ENCODE measurements at regions not wholly inside any gene's neighbourhood (a gene's known extent, or its start where the extent isn't known, plus 50 kb on each side); places are given as distances from the start of the nearest gene placed in this dataset.

GRCh38 chr2:51969347-51969746 is 937.4 kb upstream of the NRXN1 start:
- Histone ChIP-seq H3K9me2 (replicated peaks; ENCODE audit: insufficient read depth, low read length) (no peaks in the 10 kb centered on the region), H3K27ac (ENCODE audit: low read depth, low read length) (no peak overlapping the region), H3K79me2 (ENCODE audit: insufficient read depth, low read length) (no peaks in the 10 kb centered on the region), H3K4me2 (ENCODE audit: low read depth, low read length, poor library complexity, severe bottlenecking) (no peak overlapping the region), H4K20me1 (ENCODE audit: low read depth, low read length) (no peaks in the 10 kb centered on the region), H3K36me3 (ENCODE audit: low read length) (no peaks in the 10 kb centered on the region), H3F3A (ENCODE audit: insufficient read depth) (no peaks in the 10 kb centered on the region), H3K9me3 (ENCODE audit: insufficient read depth, low read length) (peaks cover 4% of the 10 kb centered on the region; the same call in 1 of the 2 replicates), H3K9ac (ENCODE audit: low read length) (no peak overlapping the region), H2AFZ (ENCODE audit: low read depth, low read length, severe bottlenecking) (no peak overlapping the region), H3K27me3 (ENCODE audit: low read length) (no peaks in the 10 kb centered on the region), H3K4me3 (ENCODE audit: insufficient read depth, low read length, poor library complexity, severe bottlenecking) (no peak overlapping the region)
- TF ChIP-seq, protein P1, sequence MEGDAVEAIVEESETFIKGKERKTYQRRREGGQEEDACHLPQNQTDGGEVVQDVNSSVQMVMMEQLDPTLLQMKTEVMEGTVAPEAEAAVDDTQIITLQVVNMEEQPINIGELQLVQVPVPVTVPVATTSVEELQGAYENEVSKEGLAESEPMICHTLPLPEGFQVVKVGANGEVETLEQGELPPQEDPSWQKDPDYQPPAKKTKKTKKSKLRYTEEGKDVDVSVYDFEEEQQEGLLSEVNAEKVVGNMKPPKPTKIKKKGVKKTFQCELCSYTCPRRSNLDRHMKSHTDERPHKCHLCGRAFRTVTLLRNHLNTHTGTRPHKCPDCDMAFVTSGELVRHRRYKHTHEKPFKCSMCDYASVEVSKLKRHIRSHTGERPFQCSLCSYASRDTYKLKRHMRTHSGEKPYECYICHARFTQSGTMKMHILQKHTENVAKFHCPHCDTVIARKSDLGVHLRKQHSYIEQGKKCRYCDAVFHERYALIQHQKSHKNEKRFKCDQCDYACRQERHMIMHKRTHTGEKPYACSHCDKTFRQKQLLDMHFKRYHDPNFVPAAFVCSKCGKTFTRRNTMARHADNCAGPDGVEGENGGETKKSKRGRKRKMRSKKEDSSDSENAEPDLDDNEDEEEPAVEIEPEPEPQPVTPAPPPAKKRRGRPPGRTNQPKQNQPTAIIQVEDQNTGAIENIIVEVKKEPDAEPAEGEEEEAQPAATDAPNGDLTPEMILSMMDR (IDR thresholded peaks at IDR 0.05; ENCODE audit: insufficient read depth, low read length, poor library complexity, severe bottlenecking) = no peak
- no peak for TF ChIP-seq EZH2phosphoT487 (conservative IDR thresholded peaks at IDR 0.05; ENCODE audit: low read length)

- H3K79me2 ChIP-seq (ENCODE audit: insufficient read depth, low read length) = no peaks in the 10 kb centered on the region
- H3K27ac ChIP-seq (ENCODE audit: low read depth, low read length) = no peak overlapping the region
- no peaks in the 10 kb centered on the region for H3F3A ChIP-seq (ENCODE audit: insufficient read depth)
- no peaks in the 10 kb centered on the region for H3K36me3 ChIP-seq (ENCODE audit: low read length)
- H4K20me1 ChIP-seq (ENCODE audit: low read depth, low read length) = no peaks in the 10 kb centered on the region
- no peaks in the 10 kb centered on the region for H3K27me3 ChIP-seq (ENCODE audit: low read length)
- no peaks in the 10 kb centered on the region for H3K9me3 ChIP-seq (ENCODE audit: insufficient read depth, low read length)
- H3K4me2 ChIP-seq (ENCODE audit: low read depth, low read length, poor library complexity, severe bottlenecking) = no peak overlapping the region
- H3K4me3 ChIP-seq (ENCODE audit: insufficient read depth, low read length, poor library complexity, severe bottlenecking) = no peak overlapping the region
- no peak overlapping the region for H3K9ac ChIP-seq (ENCODE audit: low read length)
- no peak for TF ChIP-seq EZH2phosphoT487 (conservative IDR thresholded peaks at IDR 0.05; ENCODE audit: low read length)
- TF ChIP-seq, protein P1 (IDR thresholded peaks at IDR 0.05; ENCODE audit: insufficient read depth, low read length, poor library complexity, severe bottlenecking) = no peak
- H2AFZ ChIP-seq (ENCODE audit: low read depth, low read length, severe bottlenecking) = peak overlapping the region; percentile 22
- no peaks in the 10 kb centered on the region for H3K9me2 ChIP-seq (replicated peaks; ENCODE audit: insufficient read depth, low read length)
These were observed 929.0 kb upstream of the NRXN1 start for GRCh38 chr2:51960841-51961335.

DNA sequence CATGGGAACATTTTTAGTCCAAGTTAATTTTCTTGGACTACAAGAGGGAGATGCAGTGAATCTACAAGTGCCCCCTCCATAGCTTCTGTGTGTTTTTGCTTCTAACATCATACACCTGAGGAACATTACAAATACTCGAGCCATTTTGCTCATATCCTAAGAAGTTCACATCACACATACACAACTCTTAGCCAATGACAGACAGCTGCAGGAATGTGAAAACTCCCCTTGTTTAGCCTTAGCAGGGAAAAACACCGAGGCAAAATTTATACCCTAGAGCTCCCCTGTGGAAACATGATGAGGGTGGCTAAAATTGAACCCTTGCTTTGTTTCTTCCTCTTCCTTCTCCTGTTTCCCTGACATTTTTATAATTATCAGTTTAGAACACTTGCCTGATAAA is 928.3 kb upstream of the NRXN1 start:
- H3K27me3 ChIP-seq (ENCODE audit: low read length) = no peaks in the 10 kb centered on the region
- H3K27ac ChIP-seq (ENCODE audit: low read depth, low read length) = no peak overlapping the region
- H3K36me3 ChIP-seq (ENCODE audit: low read length) = no peaks in the 10 kb centered on the region
- no peak overlapping the region for H3K4me3 ChIP-seq (ENCODE audit: insufficient read depth, low read length, poor library complexity, severe bottlenecking)
- no peaks in the 10 kb centered on the region for H3K9me2 ChIP-seq (replicated peaks; ENCODE audit: insufficient read depth, low read length)
- no peak overlapping the region for H3K4me2 ChIP-seq (ENCODE audit: low read depth, low read length, poor library complexity, severe bottlenecking)
- no peaks in the 10 kb centered on the region for H4K20me1 ChIP-seq (ENCODE audit: low read depth, low read length)
- H3K9ac ChIP-seq (ENCODE audit: low read length) = no peak overlapping the region
- H3K79me2 ChIP-seq (ENCODE audit: insufficient read depth, low read length) = no peaks in the 10 kb centered on the region
- TF ChIP-seq, protein P1 (IDR thresholded peaks at IDR 0.05; ENCODE audit: insufficient read depth, low read length, poor library complexity, severe bottlenecking) = no peak
- no peak for TF ChIP-seq EZH2phosphoT487 (conservative IDR thresholded peaks at IDR 0.05; ENCODE audit: low read length)
- H2AFZ ChIP-seq (ENCODE audit: low read depth, low read length, severe bottlenecking) = no peak overlapping the region
- H3K9me3 ChIP-seq (ENCODE audit: insufficient read depth, low read length) = no peaks in the 10 kb centered on the region
- H3F3A ChIP-seq (ENCODE audit: insufficient read depth) = no peaks in the 10 kb centered on the region

All from SU-DHL-6 (cell line).